H1 (cell line): ENCODE measurements at regions not wholly inside any gene's neighbourhood (a gene's known extent, or its start where the extent isn't known, plus 50 kb on each side); places are given as distances from the start of the nearest gene placed in this dataset.

Experiments used
- BRCA1 ChIP-seq: IDR thresholded peaks from 2 replicates; pipeline ENCODE4 v1.6.1; 2012; ENCODE audit warnings: low read depth, low read length, improper control_type of control experiment
- CREB1 ChIP-seq: IDR thresholded peaks from 2 replicates; pipeline ENCODE4 v1.6.1; 2012; ENCODE audit warnings: inconsistent platforms
- NANOG ChIP-seq: IDR thresholded peaks from 2 replicates; pipeline ENCODE4 v1.6.1; 2011; ENCODE audit warnings: low read length, low read depth, mild to moderate bottlenecking, inconsistent platforms; ENCODE audit not compliant: insufficient read depth, poor library complexity, severe bottlenecking
- NRF1 ChIP-seq: IDR thresholded peaks from 2 replicates; pipeline ENCODE4 v1.6.1; 2011; ENCODE audit warnings: mild to moderate bottlenecking, low read depth, low read length, improper control_type of control experiment
- SIX5 ChIP-seq: IDR thresholded peaks from 2 replicates; pipeline ENCODE4 v1.6.1; 2011; ENCODE audit warnings: mild to moderate bottlenecking, low read depth, low read length

GRCh38 chr13:29681864-29682263 is 86.4 kb upstream of the SLC7A1 start (continued):
- TF ChIP-seq NANOG (no peak), BRCA1 (no peak), NRF1 (no peak), SIX5 (no peak), CREB1 (no peak)
